H9 (cell line): ENCODE measurements at regions not wholly inside any gene's neighbourhood (a gene's known extent, or its start where the extent isn't known, plus 50 kb on each side); places are given as distances from the start of the nearest gene placed in this dataset.
"Not testable (repeated sequence)": the region's sequence is repeated elsewhere in the genome, so short reads cannot be mapped to it uniquely, and the experiment has no call there.

Source experiments
- DNase-seq: peaks from one replicate; pipeline ENCODE4 v3.0.0-alpha.2; 2017
- H2AFZ ChIP-seq: one replicate; pipeline ENCODE4 v1.6.1; 2013; ENCODE audit warnings: mild to moderate bottlenecking, low read length, control low read depth, moderate library complexity
- H2AK5ac ChIP-seq: 2 replicates; pipeline ENCODE4 v1.6.1; 2013; ENCODE audit warnings: low read length, control low read depth, mixed read lengths; ENCODE audit not compliant: insufficient read length
- H2BK120ac ChIP-seq: one replicate; pipeline ENCODE4 v1.6.1; 2013; ENCODE audit warnings: low read depth, mild to moderate bottlenecking, low read length, control low read depth, inconsistent platforms; ENCODE audit not compliant: poor library complexity, severe bottlenecking
- H2BK12ac ChIP-seq: 2 replicates; pipeline ENCODE4 v1.6.1; 2013; ENCODE audit warnings: low read length, control low read depth, mixed read lengths, low read depth; ENCODE audit not compliant: insufficient read length
- H2BK15ac ChIP-seq: 2 replicates; pipeline ENCODE4 v1.6.1; 2013; ENCODE audit warnings: low read depth, low read length, control low read depth
- H2BK20ac ChIP-seq: one replicate; pipeline ENCODE4 v1.6.1; 2013; ENCODE audit warnings: low read depth, mild to moderate bottlenecking, low read length, control low read depth, inconsistent platforms; ENCODE audit not compliant: poor library complexity, severe bottlenecking
- H2BK5ac ChIP-seq: 2 replicates; pipeline ENCODE4 v1.6.1; 2013; ENCODE audit warnings: low read length, control low read depth, mixed read lengths; ENCODE audit not compliant: insufficient read length
- H3K14ac ChIP-seq: 2 replicates; pipeline ENCODE4 v1.6.1; 2013; ENCODE audit warnings: low read length, control low read depth; ENCODE audit not compliant: insufficient read depth
- H3K18ac ChIP-seq: 2 replicates; pipeline ENCODE4 v1.6.1; 2013; ENCODE audit warnings: low read depth, mild to moderate bottlenecking, mixed read lengths, low read length, control low read depth; ENCODE audit not compliant: insufficient read length
- H3K23ac ChIP-seq: 2 replicates; pipeline ENCODE4 v1.6.1; 2013; ENCODE audit warnings: low read length, control low read depth, mixed read lengths, low read depth; ENCODE audit not compliant: insufficient read length
- H3K23me2 ChIP-seq: 2 replicates; pipeline ENCODE4 v1.6.1; 2013; ENCODE audit warnings: low read depth, mild to moderate bottlenecking, mixed read lengths, low read length, control low read depth; ENCODE audit not compliant: insufficient read length, poor library complexity, severe bottlenecking
- H3K27ac ChIP-seq: 2 replicates; pipeline ENCODE4 v1.5.1; 2013; ENCODE audit warnings: low read length, control low read depth, mixed read lengths, low read depth; ENCODE audit not compliant: insufficient read length
- H3K27me3 ChIP-seq: 2 replicates; pipeline ENCODE4 v1.6.1; 2013; ENCODE audit warnings: low read length, control low read depth, inconsistent platforms; ENCODE audit not compliant: insufficient read depth
- H3K4ac ChIP-seq: 2 replicates; pipeline ENCODE4 v1.6.1; 2013; ENCODE audit warnings: low read depth, mild to moderate bottlenecking, control low read depth, inconsistent platforms, low read length, moderate library complexity
- H3K4me1 ChIP-seq: 2 replicates; pipeline ENCODE4 v1.6.1; 2013; ENCODE audit warnings: low read length, control low read depth, inconsistent platforms; ENCODE audit not compliant: insufficient read depth
- H3K4me2 ChIP-seq: 2 replicates; pipeline ENCODE4 v1.6.1; 2013; ENCODE audit warnings: low read length, control low read depth, mixed read lengths; ENCODE audit not compliant: insufficient read length, insufficient read depth
- H3K56ac ChIP-seq: 2 replicates; pipeline ENCODE4 v1.6.1; 2013; ENCODE audit warnings: low read depth, mild to moderate bottlenecking, mixed read lengths, low read length, control low read depth; ENCODE audit not compliant: insufficient read length
- H3K79me1 ChIP-seq: 2 replicates; pipeline ENCODE4 v1.6.1; 2013; ENCODE audit warnings: low read depth, mild to moderate bottlenecking, moderate library complexity, low read length, control low read depth, inconsistent platforms; ENCODE audit not compliant: insufficient read depth, poor library complexity, severe bottlenecking
- H3K79me2 ChIP-seq: 2 replicates; pipeline ENCODE4 v1.6.1; 2013; ENCODE audit warnings: low read length, control low read depth, inconsistent platforms; ENCODE audit not compliant: insufficient read depth
- H3K9ac ChIP-seq: 2 replicates; pipeline ENCODE4 v1.6.1; 2013; ENCODE audit warnings: low read length, control low read depth, mixed read lengths; ENCODE audit not compliant: insufficient read length; ENCODE audit errors: extremely low read depth
- H3K9me3 ChIP-seq: one replicate; pipeline ENCODE4 v1.6.1; 2013; ENCODE audit warnings: low read depth, low read length, inconsistent platforms; ENCODE audit not compliant: control insufficient read depth
- H3T11ph ChIP-seq: one replicate; pipeline ENCODE4 v1.6.1; 2013; ENCODE audit warnings: mild to moderate bottlenecking, low read length, control low read depth, inconsistent platforms
- H4K20me1 ChIP-seq: one replicate; pipeline ENCODE4 v1.6.1; 2013; ENCODE audit not compliant: control insufficient read depth, insufficient read length, insufficient read depth
- H4K5ac ChIP-seq: 2 replicates; pipeline ENCODE4 v1.6.1; 2013; ENCODE audit warnings: low read depth, mild to moderate bottlenecking, mixed read lengths, low read length, control low read depth; ENCODE audit not compliant: insufficient read length
- H4K8ac ChIP-seq: replicated peaks from 2 replicates; pipeline ENCODE4 v1.6.1; 2013; ENCODE audit warnings: low read length, control low read depth, mixed read lengths, low read depth; ENCODE audit not compliant: insufficient read length
- H4K91ac ChIP-seq: 2 replicates; pipeline ENCODE4 v1.6.1; 2013; ENCODE audit warnings: low read depth, mild to moderate bottlenecking, moderate library complexity, mixed read lengths, low read length, control low read depth; ENCODE audit not compliant: insufficient read length
- H3K27ac Mint-ChIP-seq, 3 experiments: 2 replicates in 2 of 3; 3 replicates in 1 of 3; pipeline ENCODE4 v1.8.0; 2020 to 2021; ENCODE audit warnings: mixed read lengths in 3 of 3, mild to moderate bottlenecking in 1 of 3, moderate library complexity in 1 of 3
- H3K27me3 Mint-ChIP-seq: 2 replicates; pipeline ENCODE4 v1.8.0; 2021; ENCODE audit warnings: low read depth, mild to moderate bottlenecking, moderate library complexity, mixed read lengths
- H3K36me3 Mint-ChIP-seq, 3 experiments: 2 replicates in 2 of 3; 3 replicates in 1 of 3; pipeline ENCODE4 v1.8.0; 2020 to 2021; ENCODE audit warnings: low read depth in 3 of 3, mixed read lengths in 3 of 3; ENCODE audit not compliant: insufficient read depth in 1 of 3
- H3K4me1 Mint-ChIP-seq, 2 experiments: 2 replicates each; pipeline ENCODE4 v1.8.0; 2020; ENCODE audit warnings: mixed read lengths in 2 of 2
- H3K4me3 Mint-ChIP-seq, 2 experiments: 2 replicates in 1 of 2; 3 replicates in 1 of 2; pipeline ENCODE4 v1.8.0; 2020 to 2021; ENCODE audit warnings: mild to moderate bottlenecking in 2 of 2, mixed read lengths in 2 of 2, moderate library complexity in 1 of 2
- H3K9me3 Mint-ChIP-seq, 2 experiments: 2 replicates in 1 of 2; 3 replicates in 1 of 2; pipeline ENCODE4 v1.8.0; 2020; ENCODE audit warnings: mild to moderate bottlenecking in 2 of 2, mixed read lengths in 2 of 2, moderate library complexity in 1 of 2
- WGBS: extraction: QIAGEN DNeasy Blood & Tissue Kit; methylation state at CpG from one replicate; pipeline ENCODE4 v1.1.7; 2013; ENCODE audit warnings: missing lambda C conversion rate, low lambda C conversion rate, mixed read lengths; ENCODE audit not compliant: insufficient read length; ENCODE audit errors: extremely low coverage; 5-methylcytosine and 5-hydroxymethylcytosine counted together

- H2BK5ac ChIP-seq, H3K27me3 Mint-ChIP-seq, H3K4me3 Mint-ChIP-seq, H2BK12ac ChIP-seq, H3K9ac ChIP-seq, H2AK5ac ChIP-seq, H3K79me2 ChIP-seq, H3K79me1 ChIP-seq, H3K4me1 Mint-ChIP-seq, H3K27me3 ChIP-seq, H3K27ac Mint-ChIP-seq, H3K18ac ChIP-seq, H3K56ac ChIP-seq, H3K14ac ChIP-seq, H2BK20ac ChIP-seq, H3K23ac ChIP-seq, H2BK15ac ChIP-seq, H3K4me1 ChIP-seq, H3K4me2 ChIP-seq, H4K20me1 ChIP-seq, H4K91ac ChIP-seq, H3K4ac ChIP-seq, H4K5ac ChIP-seq, H4K8ac ChIP-seq, H2AFZ ChIP-seq, H2BK120ac ChIP-seq, H3T11ph ChIP-seq, H3K23me2 ChIP-seq, H3K27ac ChIP-seq: not testable (repeated sequence)
- H3K9me3 ChIP-seq, result peaks cover 37% of the 10 kb centered on the region
- H3K36me3 Mint-ChIP-seq, result peaks cover 11 to 17% (median 16%) of the 10 kb centered on the region in 3 experiments; a peak in 6 of 7 replicates
- peaks cover 59 to 71% of the 10 kb centered on the region in 2 experiments for H3K9me3 Mint-ChIP-seq
- peak; percentile 10 for DNase-seq
- WGBS, result no CpG with 5 or more reads among the region's 31 CpGs
Observed at GRCh38 chr14:105747503-105748203, 221.3 kb downstream of the TMEM121 start.
